Stimulated activated naive CD8-positive, alpha-beta T cell treated with anti-CD3 and anti-CD28 coated beads, Interleukin-15, amount 100 ng/mL, for 72 hours (primary cell): ENCODE measurements at regions not wholly inside any gene's neighbourhood (a gene's known extent, or its start where the extent isn't known, plus 50 kb on each side); places are given as distances from the start of the nearest gene placed in this dataset.

Experiments
- ATAC-seq: fragments of 150-1000 bp; cut with Tn5 transposase; 2 replicates; pipeline ENCODE4 v1.10.0; 2021; ENCODE audit warnings: mild to moderate bottlenecking, moderate library complexity
- DNase-seq, 2 donors: peaks; one replicate each; pipeline ENCODE4 v3.0.0; 2021 to 2022
- H3K27ac Mint-ChIP-seq, 2 donors: one replicate each; pipeline ENCODE4 v1.8.0; 2022; ENCODE audit warnings: mild to moderate bottlenecking in 2 of 2, mixed read lengths in 2 of 2, moderate library complexity in 2 of 2
- H3K27me3 Mint-ChIP-seq: one replicate; pipeline ENCODE4 v1.8.0; 2022; ENCODE audit warnings: mixed read lengths
- H3K4me1 Mint-ChIP-seq: one replicate; pipeline ENCODE4 v1.8.0; 2022; ENCODE audit warnings: mild to moderate bottlenecking, mixed read lengths
- H3K4me3 Mint-ChIP-seq, 2 donors: one replicate each; pipeline ENCODE4 v1.8.0; 2022; ENCODE audit warnings: mild to moderate bottlenecking in 2 of 2, mixed read lengths in 2 of 2, moderate library complexity in 1 of 2
- H3K9me3 Mint-ChIP-seq, 2 donors: one replicate each; pipeline ENCODE4 v1.8.0; 2022; ENCODE audit warnings: mixed read lengths in 2 of 2

DNA sequence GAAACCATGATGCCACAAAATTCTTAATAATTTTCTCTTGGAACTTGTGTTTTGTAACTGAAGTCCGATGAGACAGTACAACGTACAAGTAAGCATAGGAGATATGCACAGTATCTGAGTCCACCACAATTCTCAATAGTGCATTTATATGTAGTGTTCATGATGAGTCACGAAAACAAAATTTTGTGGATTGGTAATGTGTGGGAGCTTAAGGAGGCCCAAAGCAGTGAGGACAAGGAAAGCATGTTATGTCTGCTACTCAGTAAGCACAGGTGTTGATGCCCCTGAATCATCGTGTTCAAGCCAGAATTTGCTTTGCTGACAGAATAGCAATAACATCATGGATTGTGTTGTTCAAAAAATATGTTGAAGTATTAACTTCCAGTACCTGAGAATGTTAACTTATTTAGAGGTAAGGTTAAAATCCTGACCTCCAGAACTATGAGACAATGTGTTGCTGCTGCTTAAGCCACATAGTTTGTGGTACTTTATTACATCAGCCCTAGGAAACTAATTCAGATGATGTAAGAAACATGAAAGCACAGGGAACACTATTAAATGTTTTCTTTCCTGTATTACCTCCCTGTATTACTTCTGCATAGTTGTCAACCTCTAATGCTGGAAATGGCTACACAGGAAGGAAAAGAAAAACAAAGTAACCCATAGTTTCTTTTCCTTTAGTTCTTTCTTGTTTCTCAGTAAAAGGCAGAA is 201.3 kb downstream of the SLITRK6 start:
- DNase-seq: no peak

DNA sequence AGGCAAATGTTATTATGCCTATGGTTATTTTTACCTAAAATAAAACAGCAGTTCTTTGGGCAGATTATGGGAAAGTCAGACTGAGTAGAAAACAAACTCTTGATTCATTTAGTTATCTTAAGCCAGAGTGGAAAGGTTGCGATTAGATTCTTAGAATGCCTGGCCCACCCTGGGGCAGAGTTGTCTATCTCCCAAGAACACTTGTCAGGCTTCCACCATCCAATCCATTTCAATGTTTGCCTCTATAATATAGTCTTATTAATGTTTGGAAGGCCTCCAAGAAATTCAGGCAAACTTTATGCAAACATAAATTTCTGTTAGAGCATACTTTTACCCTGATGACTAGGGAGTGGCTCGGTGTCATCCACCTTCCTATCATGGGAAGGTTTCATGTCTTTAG is 207.0 kb downstream of the SLITRK6 start:
- no peak overlapping the region for H3K27ac Mint-ChIP-seq
- no peaks in the 10 kb centered on the region for H3K27me3 Mint-ChIP-seq
- H3K4me3 Mint-ChIP-seq: no peak overlapping the region
- ATAC-seq: no peak
- H3K4me1 Mint-ChIP-seq: no peaks in the 10 kb centered on the region
- no peak for DNase-seq
- H3K9me3 Mint-ChIP-seq: peaks cover 4 to 7% of the 10 kb centered on the region in 2 donors

More for the DNA sequence above, 201.3 kb downstream of the SLITRK6 start:
- Mint-ChIP-seq H3K9me3 (peaks cover under 1 to 7% of the 10 kb centered on the region in 2 donors), H3K4me3 (no peak overlapping the region), H3K27ac (no peak overlapping the region), H3K4me1 (no peaks in the 10 kb centered on the region), H3K27me3 (no peaks in the 10 kb centered on the region)
- no peak for ATAC-seq

DNA sequence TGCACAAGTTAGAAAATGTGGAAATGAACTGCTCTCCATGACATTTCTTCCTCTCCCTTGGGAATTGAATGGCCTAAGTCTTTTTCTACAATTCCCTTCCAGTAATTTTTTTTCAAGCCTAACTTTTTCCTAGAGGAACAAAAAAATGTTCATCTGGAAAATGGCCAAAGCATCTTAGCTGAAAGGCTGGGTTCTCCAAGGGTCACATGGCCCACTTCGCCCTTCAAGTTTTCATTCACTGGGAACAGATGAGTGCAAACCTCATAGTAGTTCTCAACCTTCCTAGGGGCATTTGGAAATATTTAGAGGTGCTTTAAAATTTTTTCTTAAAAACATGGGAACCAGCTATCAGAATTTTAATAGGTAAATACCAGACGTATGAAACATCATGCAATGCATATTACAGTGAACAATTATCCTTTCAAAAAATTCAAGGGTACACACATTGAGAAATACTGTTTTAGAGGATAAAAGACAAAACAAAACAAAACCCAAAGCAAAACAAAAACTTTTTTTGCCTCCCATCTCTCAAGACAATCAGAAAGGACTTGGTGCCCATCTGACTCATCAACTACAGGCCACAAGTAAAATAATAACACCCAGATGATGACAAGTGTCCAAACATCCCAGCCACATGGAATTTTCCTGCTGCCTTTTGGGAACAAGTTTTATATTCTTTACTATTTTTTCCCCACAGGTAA is 208.8 kb downstream of the SLITRK6 start:
- DNase-seq: no peak
- no peak overlapping the region for H3K4me3 Mint-ChIP-seq
- no peaks in the 10 kb centered on the region for H3K4me1 Mint-ChIP-seq
- no peaks in the 10 kb centered on the region for H3K27me3 Mint-ChIP-seq
- H3K27ac Mint-ChIP-seq: no peak overlapping the region
- ATAC-seq: no peak
- H3K9me3 Mint-ChIP-seq: peaks cover 3 to 4% of the 10 kb centered on the region in 2 donors

DNA sequence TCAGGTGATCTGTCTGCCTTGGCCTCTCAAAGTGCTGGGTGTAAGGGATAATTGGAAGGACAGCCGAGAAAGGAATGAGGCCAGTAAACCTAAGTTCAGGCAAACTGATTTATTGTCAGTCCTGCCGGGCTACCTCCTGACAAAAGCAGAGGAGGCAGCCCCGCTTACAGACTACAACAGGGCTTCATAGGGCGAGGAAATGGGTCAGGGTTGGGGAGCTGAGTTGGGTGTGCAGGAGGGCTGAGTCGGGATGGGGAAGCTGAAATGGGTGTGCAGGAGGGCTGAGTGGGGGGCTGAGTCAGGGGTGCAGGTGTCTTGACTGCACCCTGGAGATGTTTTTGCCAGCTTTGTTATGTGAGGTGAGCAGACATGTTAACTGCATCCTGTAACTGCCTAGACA is 210.2 kb downstream of the SLITRK6 start:
- no peak for DNase-seq
- Mint-ChIP-seq H3K27me3 (no peaks in the 10 kb centered on the region), H3K9me3 (peaks cover 0 to 4% of the 10 kb centered on the region in 2 donors), H3K4me3 (no peak overlapping the region), H3K4me1 (no peaks in the 10 kb centered on the region), H3K27ac (no peak overlapping the region)
- ATAC-seq: no peak

DNA sequence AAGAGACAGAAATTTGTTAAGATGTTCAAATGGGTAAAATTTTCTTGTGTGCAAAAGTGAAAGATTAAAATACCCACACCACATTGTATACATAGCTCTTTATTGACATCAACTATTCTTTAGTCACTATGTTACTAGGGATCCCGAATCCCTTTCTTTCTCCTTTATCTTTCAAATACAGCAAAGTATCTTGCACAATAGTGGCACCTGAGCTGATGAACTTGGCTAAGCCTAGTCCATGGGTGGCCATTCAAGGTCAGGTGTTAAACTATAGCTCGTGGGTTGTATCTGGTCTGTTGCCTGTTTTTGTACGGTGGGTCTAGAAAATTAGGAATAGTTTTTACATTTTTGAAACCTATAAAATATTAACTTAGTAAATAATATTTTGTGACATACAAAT is 210.9 kb downstream of the SLITRK6 start:
- DNase-seq (no peak), ATAC-seq (no peak)
- no peaks in the 10 kb centered on the region for H3K4me1 Mint-ChIP-seq
- no peak overlapping the region for H3K27ac Mint-ChIP-seq
- H3K9me3 Mint-ChIP-seq: peaks cover 0 to 4% of the 10 kb centered on the region in 2 donors
- H3K27me3 Mint-ChIP-seq: no peaks in the 10 kb centered on the region
- H3K4me3 Mint-ChIP-seq: no peak overlapping the region

DNA sequence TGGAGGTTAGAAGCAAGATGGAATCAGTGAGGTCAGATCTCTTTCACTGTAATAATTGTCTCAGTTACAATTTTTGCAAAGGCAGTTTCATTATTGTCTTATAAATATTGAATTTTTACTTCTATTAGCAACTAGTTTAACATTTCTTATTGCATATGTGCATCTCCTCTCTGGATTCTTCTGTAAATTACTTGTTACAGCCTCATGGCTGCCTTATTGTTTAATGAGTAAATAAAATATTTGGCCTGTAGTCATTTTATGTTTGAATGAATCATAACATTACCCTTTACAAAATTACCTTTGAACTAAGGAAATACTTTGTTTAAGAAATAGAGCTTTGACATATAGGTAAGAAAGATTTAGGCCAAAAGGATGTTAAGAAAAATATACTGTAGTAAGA is 212.4 kb downstream of the SLITRK6 start:
- no peak for ATAC-seq
- Mint-ChIP-seq H3K4me1 (no peaks in the 10 kb centered on the region), H3K4me3 (no peak overlapping the region), H3K27ac (no peak overlapping the region), H3K9me3 (no peaks in the 10 kb centered on the region), H3K27me3 (no peaks in the 10 kb centered on the region)
- DNase-seq: no peak

DNA sequence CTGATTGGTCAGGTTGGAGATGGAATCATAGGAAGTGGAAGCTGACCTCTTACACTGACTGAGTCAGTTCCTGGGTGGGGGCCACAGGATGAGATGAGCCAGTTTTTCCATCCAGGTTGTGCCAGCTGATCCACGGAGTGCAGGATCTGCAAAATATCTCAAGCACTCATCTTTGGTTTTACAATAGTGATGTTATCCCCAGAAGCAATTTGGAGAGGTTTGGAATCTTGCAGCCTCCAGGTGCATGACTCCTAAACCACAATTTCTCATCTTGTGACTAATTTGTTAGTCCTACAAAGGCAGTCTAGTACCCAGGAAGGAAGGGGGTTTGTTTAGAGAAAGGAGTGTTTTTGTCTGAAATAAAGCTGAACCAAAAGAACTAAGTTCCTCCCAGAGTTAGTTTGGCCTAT is 212.8 kb downstream of the SLITRK6 start:
- Mint-ChIP-seq H3K9me3 (no peaks in the 10 kb centered on the region), H3K4me3 (no peak overlapping the region), H3K27me3 (no peaks in the 10 kb centered on the region), H3K27ac (no peak overlapping the region), H3K4me1 (no peaks in the 10 kb centered on the region)
- ATAC-seq: no peak
- DNase-seq: no peak

DNA sequence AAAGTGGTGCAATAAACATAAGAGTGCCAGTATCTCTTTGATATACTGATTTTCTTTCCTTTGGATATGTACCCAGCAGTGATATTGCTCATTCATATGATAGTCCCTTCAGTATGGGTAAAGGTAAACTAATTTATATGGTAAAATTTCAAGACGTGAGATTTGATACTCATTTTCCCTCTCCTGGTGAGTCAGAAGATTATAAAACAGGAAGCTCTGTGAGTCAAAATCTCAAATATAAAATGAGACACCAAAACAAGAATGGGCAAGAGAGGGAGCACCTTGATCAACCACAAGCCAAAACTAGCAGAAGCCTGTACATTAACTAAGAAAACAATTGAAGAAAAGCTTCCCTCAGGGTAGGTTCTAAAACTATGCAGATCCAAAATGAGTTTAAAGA is 216.3 kb downstream of the SLITRK6 start:
- Mint-ChIP-seq H3K9me3 (no peaks in the 10 kb centered on the region), H3K27ac (no peak overlapping the region), H3K4me1 (no peaks in the 10 kb centered on the region), H3K4me3 (no peak overlapping the region), H3K27me3 (no peaks in the 10 kb centered on the region)
- DNase-seq (no peak), ATAC-seq (no peak)

DNA sequence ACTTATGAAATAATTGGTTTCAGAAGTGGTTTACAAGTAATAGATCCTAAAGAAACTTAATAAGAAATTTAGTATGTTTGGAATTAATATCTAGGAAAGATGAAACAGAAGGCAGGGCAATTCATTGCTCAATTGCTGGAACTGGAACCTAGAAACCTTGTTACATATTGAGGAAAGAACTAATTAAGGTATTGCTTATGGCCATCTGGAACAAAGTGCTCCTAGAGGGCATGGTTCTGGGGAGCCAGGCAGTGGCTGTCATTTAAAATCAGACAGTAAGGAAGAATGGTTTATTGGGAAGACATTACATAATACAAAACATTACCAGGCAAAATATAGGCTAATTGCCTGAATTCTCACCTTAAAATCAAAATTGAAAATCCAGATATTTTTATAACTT is 224.1 kb downstream of the SLITRK6 start:
- H3K27ac Mint-ChIP-seq: no peak overlapping the region

DNA sequence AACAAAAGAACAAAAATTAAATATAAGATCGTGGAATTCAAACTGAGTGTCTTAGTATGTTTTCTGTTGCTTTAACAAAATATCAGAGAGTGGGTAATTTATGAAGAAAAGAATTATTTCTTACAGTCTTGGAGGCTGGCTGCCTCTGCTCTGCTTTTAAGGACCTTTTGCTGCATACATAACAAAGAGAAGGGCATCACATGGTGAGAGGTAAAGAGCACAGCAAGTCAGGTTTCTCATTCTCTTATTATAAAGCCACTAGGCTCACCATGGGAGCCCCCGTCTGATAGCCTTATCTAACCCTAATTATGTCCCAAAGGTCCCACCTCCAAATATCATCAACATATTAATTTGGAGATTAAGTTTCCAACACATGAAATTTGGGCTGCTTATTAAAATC is 231.3 kb downstream of the SLITRK6 start:
- peaks cover 0 to 6% of the 10 kb centered on the region in 2 donors for H3K9me3 Mint-ChIP-seq
- ATAC-seq (no peak), DNase-seq (no peak)
- no peaks in the 10 kb centered on the region for H3K27me3 Mint-ChIP-seq
- H3K4me1 Mint-ChIP-seq: no peaks in the 10 kb centered on the region
- H3K27ac Mint-ChIP-seq: no peak overlapping the region
- no peak overlapping the region for H3K4me3 Mint-ChIP-seq

More for the DNA sequence above, 224.1 kb downstream of the SLITRK6 start:
- no peaks in the 10 kb centered on the region for H3K4me1 Mint-ChIP-seq
- no peak overlapping the region for H3K4me3 Mint-ChIP-seq
- H3K27me3 Mint-ChIP-seq: no peaks in the 10 kb centered on the region
- ATAC-seq (no peak), DNase-seq (no peak)
- H3K9me3 Mint-ChIP-seq: peaks cover 0 to 7% of the 10 kb centered on the region in 2 donors

DNA sequence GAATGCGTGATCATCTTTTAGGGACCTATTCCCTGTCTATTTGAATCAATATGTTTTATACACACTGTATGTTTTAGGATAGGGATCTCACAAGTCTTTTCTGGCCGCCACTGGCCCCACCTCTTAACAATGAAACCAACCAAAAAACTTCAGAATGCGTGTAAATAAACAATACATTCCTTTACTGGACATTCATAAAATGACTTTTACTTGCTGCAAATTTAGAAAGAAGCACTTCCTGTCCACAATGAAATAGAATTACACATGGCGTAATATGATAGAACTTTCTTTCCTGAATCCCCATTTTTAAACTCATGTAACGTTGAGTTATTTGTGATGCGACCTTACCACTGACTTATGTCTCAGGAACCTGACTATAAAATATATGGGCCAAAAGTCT is 233.6 kb downstream of the SLITRK6 start:
- H3K27me3 Mint-ChIP-seq: no peaks in the 10 kb centered on the region
- no peaks in the 10 kb centered on the region for H3K4me1 Mint-ChIP-seq
- no peak overlapping the region for H3K4me3 Mint-ChIP-seq
- peaks cover 0 to 6% of the 10 kb centered on the region in 2 donors for H3K9me3 Mint-ChIP-seq
- H3K27ac Mint-ChIP-seq: no peak overlapping the region
- no peak for DNase-seq
- no peak for ATAC-seq

DNA sequence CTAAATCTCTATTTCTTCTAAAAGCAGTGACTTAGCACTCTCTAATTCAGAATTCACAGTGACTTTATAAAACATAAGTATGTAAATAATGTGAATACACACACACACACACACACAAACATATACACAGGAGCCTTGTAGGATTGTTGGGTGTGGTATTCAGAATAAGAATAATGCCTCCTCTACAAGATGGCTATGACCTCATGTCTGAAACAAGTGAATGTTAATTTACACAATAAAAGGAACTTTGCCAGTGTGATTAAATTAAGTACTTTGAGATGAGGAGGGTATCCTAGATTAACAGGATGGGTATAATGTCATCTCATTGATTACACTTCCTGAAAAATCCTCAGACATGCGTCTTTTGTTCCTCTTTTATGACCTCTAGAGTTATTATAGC is 234.6 kb downstream of the SLITRK6 start:
- Mint-ChIP-seq H3K4me1 (no peaks in the 10 kb centered on the region), H3K4me3 (no peak overlapping the region), H3K27me3 (no peaks in the 10 kb centered on the region), H3K9me3 (peaks cover 0 to 6% of the 10 kb centered on the region in 2 donors), H3K27ac (no peak overlapping the region)
- no peak for DNase-seq
- ATAC-seq: no peak

DNA sequence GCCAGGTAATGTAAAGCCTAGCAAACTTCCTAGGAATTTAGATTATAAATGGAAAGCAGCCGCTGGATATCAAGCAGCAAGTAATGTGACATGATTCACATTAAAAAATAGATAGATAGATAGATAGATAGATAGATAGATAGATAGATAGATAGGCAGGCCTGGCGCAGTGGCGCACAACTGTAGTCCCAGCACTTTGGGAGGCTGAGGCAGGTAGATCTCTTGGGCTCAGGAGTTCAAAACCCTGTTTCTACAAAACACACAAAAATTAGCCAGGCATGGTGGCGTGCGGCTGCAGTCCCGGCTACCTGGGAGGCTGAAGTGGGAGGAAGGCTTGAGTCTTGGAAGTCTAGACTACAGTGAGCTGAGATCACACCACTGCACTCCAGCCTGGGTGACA is 236.9 kb downstream of the SLITRK6 start:
- Mint-ChIP-seq H3K9me3 (peaks cover 0 to 6% of the 10 kb centered on the region in 2 donors), H3K27ac (no peak overlapping the region), H3K4me1 (no peaks in the 10 kb centered on the region), H3K27me3 (no peaks in the 10 kb centered on the region), H3K4me3 (no peak overlapping the region)
- ATAC-seq (no peak), DNase-seq (no peak)

DNA sequence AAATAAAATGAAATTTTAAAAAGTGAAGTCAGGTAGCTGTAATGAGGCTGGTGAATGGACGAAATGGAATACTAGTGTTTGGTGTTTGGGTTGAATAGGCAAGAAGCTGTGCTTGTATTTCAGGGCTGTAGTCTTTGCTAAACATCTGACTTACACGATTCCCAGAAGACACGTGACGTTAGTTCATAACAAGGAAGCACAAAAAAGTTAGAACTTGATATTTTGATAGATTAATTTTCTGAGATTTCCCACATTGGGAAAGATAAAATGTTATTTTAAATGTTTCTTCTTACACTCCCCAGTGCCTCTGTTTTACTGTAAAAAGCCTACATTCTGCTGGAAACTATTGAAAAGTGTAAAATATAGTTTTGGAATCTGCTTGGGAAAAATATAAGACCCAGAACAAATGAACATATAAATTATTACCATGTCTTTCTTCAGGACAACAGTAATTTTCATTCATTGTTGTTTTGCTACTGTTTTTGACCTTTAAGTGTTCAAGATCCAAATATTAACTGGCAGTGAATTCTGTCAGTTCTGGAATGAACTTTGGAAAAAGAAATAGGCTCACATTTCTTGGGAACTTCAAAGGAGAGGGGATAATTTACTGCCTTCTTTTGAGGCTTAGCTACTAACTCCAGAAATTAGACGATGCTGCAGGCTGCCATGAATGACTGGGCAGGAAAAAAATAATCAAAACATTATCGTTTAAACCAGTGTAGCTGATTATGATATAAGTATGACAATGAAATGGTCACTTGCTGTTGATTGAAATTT is 241.3 kb downstream of the SLITRK6 start:
- Mint-ChIP-seq H3K4me1 (no peaks in the 10 kb centered on the region), H3K9me3 (no peaks in the 10 kb centered on the region), H3K27me3 (no peaks in the 10 kb centered on the region), H3K4me3 (no peak overlapping the region), H3K27ac (no peak overlapping the region)
- ATAC-seq (no peak), DNase-seq (no peak)

DNA sequence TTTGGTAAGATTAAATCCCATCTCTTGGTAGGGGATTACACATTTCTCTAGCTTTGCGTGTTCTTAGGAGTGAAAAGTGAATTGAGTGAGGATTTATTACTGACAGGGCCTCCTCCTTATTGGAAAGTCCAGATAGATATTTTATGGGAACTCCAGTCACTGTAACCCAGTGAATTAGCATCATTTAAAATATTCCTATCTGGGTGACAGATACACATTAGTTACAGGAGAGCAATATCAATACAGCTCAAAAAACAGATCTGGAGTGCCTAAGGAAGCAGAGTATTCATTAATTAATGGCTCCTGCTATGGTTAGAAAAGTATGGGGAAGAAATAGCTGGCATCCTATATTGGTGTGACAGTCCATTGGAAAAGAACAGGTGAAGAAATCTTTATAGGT is 248.2 kb downstream of the SLITRK6 start:
- ATAC-seq: no peak
- H3K9me3 Mint-ChIP-seq: peaks cover 8 to 9% of the 10 kb centered on the region in 2 donors
- no peak overlapping the region for H3K4me3 Mint-ChIP-seq
- no peak for DNase-seq
- no peaks in the 10 kb centered on the region for H3K4me1 Mint-ChIP-seq
- H3K27me3 Mint-ChIP-seq: no peaks in the 10 kb centered on the region
- H3K27ac Mint-ChIP-seq: no peak overlapping the region

DNA sequence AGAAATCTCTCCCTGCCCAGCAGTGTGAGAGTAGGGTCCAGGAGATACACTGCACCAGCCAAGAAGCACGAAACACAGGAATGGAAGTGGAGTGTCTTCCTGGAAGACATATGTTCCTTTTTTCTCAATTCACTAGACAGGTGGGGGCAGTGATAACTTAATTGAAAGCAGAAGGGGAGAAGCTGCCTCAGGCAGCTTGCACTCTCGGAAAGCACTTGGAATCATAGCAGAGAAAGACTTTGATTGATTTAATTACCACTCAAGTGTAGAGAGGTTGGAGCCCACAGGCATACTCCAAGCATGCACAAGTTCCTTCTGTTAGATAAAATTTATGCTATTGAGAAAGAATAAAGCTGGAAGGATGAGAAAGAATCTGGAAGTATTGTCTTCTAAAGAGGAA is 249.4 kb downstream of the SLITRK6 start:
- peaks cover 8 to 9% of the 10 kb centered on the region in 2 donors for H3K9me3 Mint-ChIP-seq
- ATAC-seq: no peak
- H3K4me3 Mint-ChIP-seq: no peak overlapping the region
- DNase-seq: no peak
- no peaks in the 10 kb centered on the region for H3K4me1 Mint-ChIP-seq
- no peak overlapping the region for H3K27ac Mint-ChIP-seq
- no peaks in the 10 kb centered on the region for H3K27me3 Mint-ChIP-seq
